CD4-positive, alpha-beta T cell (primary cell): ENCODE measurements at regions not wholly inside any gene's neighbourhood (a gene's known extent, or its start where the extent isn't known, plus 50 kb on each side); places are given as distances from the start of the nearest gene placed in this dataset.

ENCODE experiments used
- ATAC-seq: fragments of 200-7000 bp; cut with Tn5 transposase; one replicate; pipeline ENCODE4 v1.10.0; 2022; ENCODE audit warnings: mild to moderate bottlenecking; ENCODE audit not compliant: poor library complexity
- CTCF ChIA-PET: fragments of 350-600 bp; sonication (Branson Sonifier 250); formaldehyde crosslinking; loops from one replicate; lab custom pipeline; 2021; ENCODE audit warnings: antibody characterized with exemption, inconsistent platforms; lab: Charles Lee
- POLR2A ChIA-PET: fragments of 350-600 bp; sonication (Branson Sonifier 250); formaldehyde crosslinking; loops from one replicate; lab custom pipeline; 2021; ENCODE audit warnings: antibody characterized with exemption, inconsistent platforms; lab: Charles Lee
- DNase-seq, 14 experiments: peaks; one replicate each; pipeline ENCODE4 v3.0.0-alpha.2; 2013 to 2020; ENCODE audit warnings: mixed read lengths in 2 of 14
- H3K27ac ChIP-seq, 2 donors: one replicate each; pipeline versions ENCODE4 v1.5.1 to v1.7.0; 2013; ENCODE audit warnings: low read length in 2 of 2, low read depth in 1 of 2, mild to moderate bottlenecking in 1 of 2
- H3K27me3 ChIP-seq, 2 experiments: 1 replicate in 1 of 2; 2 replicates in 1 of 2; pipeline versions ENCODE4 v1.6.1 to v1.7.0; 2013; ENCODE audit warnings: low read length in 2 of 2, control low read depth in 1 of 2, mild to moderate bottlenecking in 1 of 2, moderate library complexity in 1 of 2; ENCODE audit not compliant: insufficient read depth in 2 of 2, control insufficient read depth in 1 of 2
- H3K36me3 ChIP-seq: one replicate; pipeline ENCODE4 v1.6.1; 2013; ENCODE audit warnings: low read length, control low read depth; ENCODE audit not compliant: insufficient read depth
- H3K4me1 ChIP-seq: one replicate; pipeline ENCODE4 v1.6.1; 2013; ENCODE audit warnings: low read length, control low read depth; ENCODE audit not compliant: insufficient read depth
- H3K4me3 ChIP-seq: one replicate; pipeline ENCODE4 v1.5.1; 2013; ENCODE audit warnings: mild to moderate bottlenecking, low read length, moderate library complexity
- H3K9me3 ChIP-seq, 2 experiments: 1 replicate in 1 of 2; 2 replicates in 1 of 2; pipeline versions ENCODE4 v1.6.1 to v1.7.0; 2013; ENCODE audit warnings: low read length in 2 of 2, mild to moderate bottlenecking in 2 of 2, control low read depth in 1 of 2, moderate library complexity in 1 of 2; ENCODE audit not compliant: control insufficient read depth in 1 of 2, insufficient read depth in 1 of 2
- H3K27ac Mint-ChIP-seq: one replicate; pipeline ENCODE4 v1.8.0; 2020; ENCODE audit warnings: mixed read lengths
- H3K27me3 Mint-ChIP-seq: one replicate; pipeline ENCODE4 v1.8.0; 2021; ENCODE audit warnings: mixed read lengths
- H3K36me3 Mint-ChIP-seq: one replicate; pipeline ENCODE4 v1.8.0; 2021; ENCODE audit warnings: low read depth, mixed read lengths
- H3K4me1 Mint-ChIP-seq: one replicate; pipeline ENCODE4 v1.8.0; 2021; ENCODE audit warnings: low read depth, mixed read lengths
- H3K4me3 Mint-ChIP-seq: one replicate; pipeline ENCODE4 v1.8.0; 2020; ENCODE audit warnings: mild to moderate bottlenecking, mixed read lengths
- H3K9me3 Mint-ChIP-seq: one replicate; pipeline ENCODE4 v1.8.0; 2020; ENCODE audit warnings: mixed read lengths
- intact Hi-C, 2 experiments: fragments of 100-400 bp; cut with DNase I in 1 of 2; cut with micrococcal nuclease in 1 of 2; formaldehyde crosslinking; loops; one replicate each; pipeline versions ENCODE4 v1.15.1 to v1.9.0; 2023 to 2025; cut with DNase I, micrococcal nuclease
- TF ChIP-seq, protein P1 (sequence below): fragments of 200-600 bp; IDR thresholded peaks from one replicate; pipeline ENCODE4 v1.8.0; 2022; ENCODE audit warnings: antibody characterized with exemption, mild to moderate bottlenecking

DNA sequence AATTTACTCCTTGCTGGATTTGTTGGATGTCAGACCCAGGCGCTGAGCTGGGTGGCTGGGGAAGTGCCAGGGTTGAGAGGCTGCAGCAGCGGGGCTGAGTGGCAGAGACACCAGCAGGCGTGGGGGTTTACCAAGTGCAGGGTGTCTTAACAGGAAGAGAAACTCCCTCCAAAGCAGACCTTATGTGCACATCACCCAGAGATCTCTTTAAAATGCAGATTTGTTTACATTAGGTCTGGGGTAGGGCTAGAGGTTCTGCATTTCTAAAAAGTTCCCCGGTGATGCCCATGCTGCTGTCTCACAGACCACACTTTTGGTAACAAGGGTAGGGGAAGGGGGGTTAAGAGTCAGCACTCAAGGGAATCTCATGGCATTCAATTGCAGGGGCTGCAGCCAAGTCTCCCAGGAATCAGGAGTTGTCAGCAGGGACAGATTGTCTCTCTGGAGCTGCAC lies 80.7 kb upstream of the OLFM4 start:
- ChIA-PET POLR2A (no interaction called here), CTCF (no interaction called here)
- TF ChIP-seq, protein P1, sequence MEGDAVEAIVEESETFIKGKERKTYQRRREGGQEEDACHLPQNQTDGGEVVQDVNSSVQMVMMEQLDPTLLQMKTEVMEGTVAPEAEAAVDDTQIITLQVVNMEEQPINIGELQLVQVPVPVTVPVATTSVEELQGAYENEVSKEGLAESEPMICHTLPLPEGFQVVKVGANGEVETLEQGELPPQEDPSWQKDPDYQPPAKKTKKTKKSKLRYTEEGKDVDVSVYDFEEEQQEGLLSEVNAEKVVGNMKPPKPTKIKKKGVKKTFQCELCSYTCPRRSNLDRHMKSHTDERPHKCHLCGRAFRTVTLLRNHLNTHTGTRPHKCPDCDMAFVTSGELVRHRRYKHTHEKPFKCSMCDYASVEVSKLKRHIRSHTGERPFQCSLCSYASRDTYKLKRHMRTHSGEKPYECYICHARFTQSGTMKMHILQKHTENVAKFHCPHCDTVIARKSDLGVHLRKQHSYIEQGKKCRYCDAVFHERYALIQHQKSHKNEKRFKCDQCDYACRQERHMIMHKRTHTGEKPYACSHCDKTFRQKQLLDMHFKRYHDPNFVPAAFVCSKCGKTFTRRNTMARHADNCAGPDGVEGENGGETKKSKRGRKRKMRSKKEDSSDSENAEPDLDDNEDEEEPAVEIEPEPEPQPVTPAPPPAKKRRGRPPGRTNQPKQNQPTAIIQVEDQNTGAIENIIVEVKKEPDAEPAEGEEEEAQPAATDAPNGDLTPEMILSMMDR, result no peak
- H3K36me3 Mint-ChIP-seq, result no peaks in the 10 kb centered on the region
- DNase-seq (peak in 2 of 14 experiments; percentile 30 to 41), ATAC-seq (no peak)
- H3K4me3 Mint-ChIP-seq, result no peak overlapping the region
- no peaks in the 10 kb centered on the region for H3K4me1 Mint-ChIP-seq
- Histone ChIP-seq H3K27ac (no peak overlapping the region), H3K4me3 (no peak overlapping the region), H3K9me3 (peaks cover 0 to 6% of the 10 kb centered on the region in 2 experiments), H3K36me3 (no peaks in the 10 kb centered on the region), H3K4me1 (no peaks in the 10 kb centered on the region), H3K27me3 (peaks cover 0 to 4% of the 10 kb centered on the region in 2 experiments)
- H3K27me3 Mint-ChIP-seq, result peaks cover 31% of the 10 kb centered on the region
- no peak overlapping the region for H3K27ac Mint-ChIP-seq
- intact Hi-C loops, result no loop called here
- no peaks in the 10 kb centered on the region for H3K9me3 Mint-ChIP-seq

DNA sequence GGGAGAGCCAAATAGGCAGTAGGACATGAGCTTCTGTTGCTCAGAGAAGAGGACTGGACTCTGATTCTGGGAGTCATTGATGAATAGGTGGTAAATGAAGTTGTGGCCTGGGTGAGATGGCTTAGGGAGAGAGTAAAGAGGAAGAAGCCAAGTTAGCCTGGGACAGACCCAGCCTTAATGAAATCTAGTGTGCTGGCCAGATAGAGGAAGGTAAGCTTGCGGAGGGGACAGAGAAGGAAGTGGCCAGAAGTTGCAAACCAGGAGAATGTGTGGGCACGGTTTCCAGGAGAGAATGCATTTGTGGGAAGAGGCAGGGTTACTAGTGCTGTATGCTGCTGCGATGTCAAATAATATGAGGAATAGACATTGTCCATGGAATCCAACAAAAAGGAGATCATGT lies 83.3 kb upstream of the OLFM4 start:
- Histone ChIP-seq H3K27me3 (peaks cover 0 to 4% of the 10 kb centered on the region in 2 experiments), H3K4me3 (no peak overlapping the region), H3K4me1 (no peaks in the 10 kb centered on the region), H3K9me3 (peaks cover 0 to 6% of the 10 kb centered on the region in 2 experiments), H3K36me3 (no peaks in the 10 kb centered on the region), H3K27ac (no peak overlapping the region)
- peak in 1 of 14 experiments; percentile 4 for DNase-seq
- TF ChIP-seq, protein P1, result no peak
- Mint-ChIP-seq H3K27ac (no peak overlapping the region), H3K4me1 (no peaks in the 10 kb centered on the region), H3K9me3 (no peaks in the 10 kb centered on the region), H3K27me3 (peaks cover 25% of the 10 kb centered on the region), H3K4me3 (no peak overlapping the region), H3K36me3 (no peaks in the 10 kb centered on the region)
- intact Hi-C loops, result no loop called here
- CTCF ChIA-PET, result no interaction called here
- POLR2A ChIA-PET, result no interaction called here
- ATAC-seq, result no peak

DNA sequence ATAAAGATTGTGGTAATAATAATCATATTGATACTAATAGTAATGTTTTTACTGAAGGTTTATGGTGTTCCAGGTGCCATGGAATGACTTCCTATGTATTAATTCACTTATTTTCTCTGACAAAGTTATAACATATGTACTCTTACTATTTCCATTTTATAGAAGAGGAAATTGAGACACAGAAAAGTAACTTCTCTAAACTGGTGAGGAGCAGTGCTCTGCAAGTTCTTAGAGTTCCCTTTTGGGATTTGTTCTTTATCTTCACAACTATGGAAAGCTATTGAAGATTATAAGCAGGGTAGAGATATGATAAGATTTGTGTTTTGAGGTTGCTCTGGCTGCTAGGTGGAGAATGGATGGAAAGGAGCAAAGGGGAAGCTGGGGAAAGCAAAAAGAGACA lies 83.9 kb upstream of the OLFM4 start:
- H3K36me3 Mint-ChIP-seq, result no peaks in the 10 kb centered on the region
- no peaks in the 10 kb centered on the region for H3K4me1 ChIP-seq
- intact Hi-C loops, result no loop called here
- ATAC-seq (no peak), DNase-seq (no peak)
- no peaks in the 10 kb centered on the region for H3K9me3 Mint-ChIP-seq
- H3K27me3 Mint-ChIP-seq, result peaks cover 26% of the 10 kb centered on the region
- H3K4me3 ChIP-seq, result no peak overlapping the region
- TF ChIP-seq, protein P1, result no peak
- peaks cover 4% of the 10 kb centered on the region in 2 experiments for H3K27me3 ChIP-seq
- H3K27ac ChIP-seq, result no peak overlapping the region
- ChIA-PET POLR2A (no interaction called here), CTCF (no interaction called here)
- H3K4me3 Mint-ChIP-seq, result no peak overlapping the region
- H3K27ac Mint-ChIP-seq, result no peak overlapping the region
- H3K9me3 ChIP-seq, result peaks cover 0 to 6% of the 10 kb centered on the region in 2 experiments
- H3K4me1 Mint-ChIP-seq, result no peaks in the 10 kb centered on the region
- H3K36me3 ChIP-seq, result no peaks in the 10 kb centered on the region
